ENCODE measurements at regions not wholly inside any gene's neighbourhood (a gene's known extent, or its start where the extent isn't known, plus 50 kb on each side); places are given as distances from the start of the nearest gene placed in this dataset.

DNA sequence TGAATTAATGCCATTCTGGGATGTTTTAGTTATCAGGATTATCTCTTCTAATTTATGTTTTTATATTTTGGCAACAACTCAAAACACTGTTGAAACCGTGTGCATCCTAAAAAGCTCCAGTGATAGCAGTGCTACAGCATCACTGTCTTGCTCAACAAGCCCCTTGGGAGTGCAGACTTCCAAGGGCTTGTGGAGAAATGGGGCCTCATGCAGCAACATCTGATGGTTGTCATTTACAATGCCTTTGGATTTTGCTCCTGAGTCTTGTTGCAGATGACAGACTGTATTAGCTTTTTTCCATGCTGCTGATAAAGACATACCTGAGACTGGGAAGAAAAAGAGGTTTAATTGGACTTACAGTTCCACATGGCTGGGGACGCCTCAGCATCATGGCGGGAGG, 515.4 kb downstream of the NEBL start (continued):
- no peak for TF ChIP-seq ZNF281 (CRISPR knock-in tag; IDR thresholded peaks at IDR 0.05; ENCODE audit: borderline replicate concordance)
- TF ChIP-seq TOE1 (CRISPR knock-in tag; IDR thresholded peaks at IDR 0.05), result no peak
- no peak for TF ChIP-seq JUND (CRISPR knock-in tag; IDR thresholded peaks at IDR 0.05)
- no peak for TF ChIP-seq FOXJ3 (CRISPR knock-in tag; IDR thresholded peaks at IDR 0.05; ENCODE audit: borderline replicate concordance)

DNA sequence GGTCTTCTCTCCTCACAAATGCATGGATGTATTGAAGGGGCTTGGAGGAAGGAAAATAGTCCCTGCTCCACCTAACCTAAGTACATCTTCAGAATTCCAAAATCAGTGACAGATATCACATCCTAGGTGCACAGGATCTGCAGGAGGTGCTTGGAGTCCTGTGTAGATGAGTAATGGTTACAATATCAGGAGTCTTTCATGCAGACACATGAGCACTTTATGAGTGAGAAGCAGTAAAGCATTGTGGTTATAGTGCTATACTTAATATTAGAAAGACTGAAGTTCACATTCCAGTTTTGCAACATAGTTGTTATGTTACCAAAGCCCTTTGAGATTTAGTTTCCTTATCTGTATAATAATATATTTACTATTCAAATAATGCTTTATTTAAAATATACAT, 516.7 kb downstream of the NEBL start:
- TF ChIP-seq, protein P1, sequence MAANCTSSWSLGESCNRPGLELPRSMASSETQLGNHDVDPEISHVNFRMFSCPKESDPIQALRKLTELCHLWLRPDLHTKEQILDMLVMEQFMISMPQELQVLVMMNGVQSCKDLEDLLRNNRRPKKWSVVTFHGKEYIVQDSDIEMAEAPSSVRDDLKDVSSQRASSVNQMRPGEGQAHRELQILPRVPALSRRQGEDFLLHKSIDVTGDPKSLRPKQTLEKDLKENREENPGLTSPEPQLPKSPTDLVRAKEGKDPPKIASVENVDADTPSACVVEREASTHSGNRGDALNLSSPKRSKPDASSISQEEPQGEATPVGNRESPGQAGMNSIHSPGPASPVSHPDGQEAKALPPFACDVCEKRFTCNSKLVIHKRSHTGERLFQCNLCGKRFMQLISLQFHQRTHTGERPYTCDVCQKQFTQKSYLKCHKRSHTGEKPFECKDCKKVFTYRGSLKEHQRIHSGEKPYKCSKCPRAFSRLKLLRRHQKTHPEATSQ (CRISPR knock-in tag; IDR thresholded peaks at IDR 0.05; ENCODE audit: borderline replicate concordance), result no peak
- TF ChIP-seq ZNF569 (CRISPR knock-in tag; IDR thresholded peaks at IDR 0.05; ENCODE audit: borderline replicate concordance) (no peak), KMT2B (CRISPR knock-in tag; IDR thresholded peaks at IDR 0.05) (no peak), ZNF501 (CRISPR knock-in tag; IDR thresholded peaks at IDR 0.05) (no peak), XRCC5 (optimal IDR thresholded peaks at IDR 0.05; ENCODE audit: low read length) (no peak), MIXL1 (CRISPR knock-in tag; IDR thresholded peaks at IDR 0.05) (no peak), ERF (CRISPR knock-in tag; IDR thresholded peaks at IDR 0.05) (no peak), ATF1 (CRISPR knock-in tag; IDR thresholded peaks at IDR 0.05) (no peak), MTERF4 (CRISPR knock-in tag; IDR thresholded peaks at IDR 0.05) (no peak), GLMP (CRISPR knock-in tag; IDR thresholded peaks at IDR 0.05; ENCODE audit: borderline replicate concordance) (no peak), ZNF180 (CRISPR knock-in tag; IDR thresholded peaks at IDR 0.05; ENCODE audit: borderline replicate concordance, low read depth) (no peak), SALL1 (CRISPR knock-in tag; IDR thresholded peaks at IDR 0.05) (no peak), FOXJ3 (CRISPR knock-in tag; IDR thresholded peaks at IDR 0.05; ENCODE audit: borderline replicate concordance) (no peak), ZNF816 (CRISPR knock-in tag; IDR thresholded peaks at IDR 0.05; ENCODE audit: borderline replicate concordance) (no peak)
- TF ChIP-seq, protein P2, sequence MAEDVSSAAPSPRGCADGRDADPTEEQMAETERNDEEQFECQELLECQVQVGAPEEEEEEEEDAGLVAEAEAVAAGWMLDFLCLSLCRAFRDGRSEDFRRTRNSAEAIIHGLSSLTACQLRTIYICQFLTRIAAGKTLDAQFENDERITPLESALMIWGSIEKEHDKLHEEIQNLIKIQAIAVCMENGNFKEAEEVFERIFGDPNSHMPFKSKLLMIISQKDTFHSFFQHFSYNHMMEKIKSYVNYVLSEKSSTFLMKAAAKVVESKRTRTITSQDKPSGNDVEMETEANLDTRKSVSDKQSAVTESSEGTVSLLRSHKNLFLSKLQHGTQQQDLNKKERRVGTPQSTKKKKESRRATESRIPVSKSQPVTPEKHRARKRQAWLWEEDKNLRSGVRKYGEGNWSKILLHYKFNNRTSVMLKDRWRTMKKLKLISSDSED (CRISPR knock-in tag; IDR thresholded peaks at IDR 0.05), result no peak
- Histone ChIP-seq H3K9ac (ENCODE audit: insufficient read depth, low read depth, low read length) (no peak overlapping the region), H4K20me1 (ENCODE audit: insufficient read depth, low read length) (no peaks in the 10 kb centered on the region), H3K4me2 (ENCODE audit: low read depth, low read length) (no peak overlapping the region), H3K27me3 (ENCODE audit: control insufficient read depth in 1 of 2, insufficient read depth in 2 of 2, low read length in 2 of 2) (no peaks in the 10 kb centered on the region; a peak in 1 of 5 replicates), H3K36me3 (replicated peaks in 1 of 2; ENCODE audit: control insufficient read depth in 1 of 2, insufficient read depth in 2 of 2, low read length in 2 of 2) (no peaks in the 10 kb centered on the region), H3K4me1 (ENCODE audit: insufficient read depth, low read length) (no peaks in the 10 kb centered on the region), H2AFZ (ENCODE audit: low read length) (no peak overlapping the region), H3K9me3 (ENCODE audit: low read length) (peaks cover 58% of the 10 kb centered on the region), H3K79me2 (ENCODE audit: insufficient read depth, low read length) (no peaks in the 10 kb centered on the region), H3K4me3 (replicated peaks in 1 of 3; ENCODE audit: insufficient read depth in 1 of 3, low read depth in 2 of 3, low read length in 3 of 3) (no peak overlapping the region), H3K27ac (ENCODE audit: extremely low read length, insufficient read depth, low read length) (no peak overlapping the region)
- POLR2A ChIA-PET, result no interaction called here
- CTCF ChIA-PET (ENCODE audit: low intra/inter-chr PET ratio, low total read pairs), result no interaction called here
- in situ Hi-C loops (cut with HindIII; ENCODE audit: extremely low pct_ligation_motif_present, low pct_unique_long_range_greater_than_20kb), result no loop called here
- BruUV-seq (replicated peaks), result no TSS peak
- no peak for DNase-seq (ENCODE audit: low spot score)
- intact Hi-C loops (cut with micrococcal nuclease; ENCODE audit: unreplicated experiment), result no loop called here
- no peak for ATAC-seq
- no peak for FAIRE-seq

Data from HepG2 (cell line).